GM12864 (cell line): ENCODE measurements at regions not wholly inside any gene's neighbourhood (a gene's known extent, or its start where the extent isn't known, plus 50 kb on each side); places are given as distances from the start of the nearest gene placed in this dataset.

Experiments used
- DNase-seq: peaks from one replicate; pipeline ENCODE4 v3.0.0-alpha.2; 2011; ENCODE audit warnings: low read depth
- H3K4me3 ChIP-seq: 2 replicates; pipeline ENCODE4 v1.5.1; 2011; ENCODE audit warnings: mild to moderate bottlenecking, low read depth, low read length, control low read depth
- TF ChIP-seq, protein P1 (sequence below): IDR thresholded peaks from 2 replicates; pipeline ENCODE4 v1.5.1; 2011; ENCODE audit warnings: low read depth, mild to moderate bottlenecking, moderate library complexity, low read length, control low read depth, inconsistent platforms; ENCODE audit errors: missing control alignments

DNA sequence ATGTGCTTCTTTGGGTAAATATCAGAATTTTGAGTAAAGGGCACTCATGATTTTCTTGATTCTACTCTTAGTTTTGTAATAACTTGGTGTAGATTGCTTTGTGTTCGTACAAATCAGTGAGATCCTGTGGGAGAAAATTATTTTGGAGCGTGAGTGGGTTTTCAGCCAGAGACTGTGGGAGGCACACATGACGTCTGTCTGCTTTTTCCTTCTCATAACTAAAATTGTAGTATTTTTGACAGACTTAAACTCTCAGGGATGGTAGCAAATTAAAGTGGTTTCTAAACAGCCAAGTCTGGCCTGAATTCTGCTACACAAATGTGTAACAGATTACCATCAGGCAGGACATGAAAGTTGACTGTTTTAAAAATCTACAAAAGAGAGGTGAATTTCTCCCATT lies 222.6 kb downstream of the OTOR start:
- no peak for DNase-seq
- no peak overlapping the region for H3K4me3 ChIP-seq
- TF ChIP-seq, protein P1, sequence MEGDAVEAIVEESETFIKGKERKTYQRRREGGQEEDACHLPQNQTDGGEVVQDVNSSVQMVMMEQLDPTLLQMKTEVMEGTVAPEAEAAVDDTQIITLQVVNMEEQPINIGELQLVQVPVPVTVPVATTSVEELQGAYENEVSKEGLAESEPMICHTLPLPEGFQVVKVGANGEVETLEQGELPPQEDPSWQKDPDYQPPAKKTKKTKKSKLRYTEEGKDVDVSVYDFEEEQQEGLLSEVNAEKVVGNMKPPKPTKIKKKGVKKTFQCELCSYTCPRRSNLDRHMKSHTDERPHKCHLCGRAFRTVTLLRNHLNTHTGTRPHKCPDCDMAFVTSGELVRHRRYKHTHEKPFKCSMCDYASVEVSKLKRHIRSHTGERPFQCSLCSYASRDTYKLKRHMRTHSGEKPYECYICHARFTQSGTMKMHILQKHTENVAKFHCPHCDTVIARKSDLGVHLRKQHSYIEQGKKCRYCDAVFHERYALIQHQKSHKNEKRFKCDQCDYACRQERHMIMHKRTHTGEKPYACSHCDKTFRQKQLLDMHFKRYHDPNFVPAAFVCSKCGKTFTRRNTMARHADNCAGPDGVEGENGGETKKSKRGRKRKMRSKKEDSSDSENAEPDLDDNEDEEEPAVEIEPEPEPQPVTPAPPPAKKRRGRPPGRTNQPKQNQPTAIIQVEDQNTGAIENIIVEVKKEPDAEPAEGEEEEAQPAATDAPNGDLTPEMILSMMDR, result no peak

DNA sequence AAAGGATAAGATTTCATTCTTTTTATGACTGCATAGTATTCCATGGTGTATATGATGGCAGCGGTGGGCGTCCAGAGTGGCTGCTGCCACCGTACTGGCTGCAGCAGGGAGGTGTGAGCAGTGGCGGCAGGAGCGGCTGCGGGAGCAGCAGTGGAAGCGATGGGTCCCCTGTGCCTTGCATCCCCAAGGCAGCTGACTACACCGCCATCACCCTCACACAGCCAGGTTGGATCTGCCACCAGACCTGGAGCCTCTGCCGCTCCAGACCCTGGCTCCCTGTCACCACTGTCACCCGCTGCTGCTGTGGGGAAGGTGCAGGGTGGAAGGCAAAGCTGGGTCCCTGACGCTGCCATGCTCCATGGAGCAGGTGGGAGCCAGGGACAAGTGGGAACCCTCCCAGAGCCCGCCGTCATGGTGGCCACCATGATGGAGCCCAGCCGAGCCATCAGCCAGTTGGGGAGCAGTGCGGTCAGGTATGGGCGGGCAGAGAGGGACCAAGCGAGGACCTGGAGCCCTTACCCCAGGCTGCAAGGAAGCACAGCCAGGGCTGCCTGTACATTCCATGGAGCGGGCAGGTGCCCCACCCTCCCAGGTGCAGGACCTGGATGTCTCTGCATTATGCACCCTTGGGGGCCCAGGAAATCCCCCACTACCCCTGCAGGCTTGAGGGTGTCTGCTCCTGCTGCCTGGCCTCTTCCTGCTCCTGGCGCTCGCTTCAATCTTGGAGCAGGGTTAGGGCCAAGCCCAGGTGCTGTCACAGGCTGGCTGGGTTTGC lies 226.1 kb downstream of the OTOR start:
- no peak for DNase-seq
- TF ChIP-seq, protein P1, result no peak
- H3K4me3 ChIP-seq, result no peak overlapping the region

DNA sequence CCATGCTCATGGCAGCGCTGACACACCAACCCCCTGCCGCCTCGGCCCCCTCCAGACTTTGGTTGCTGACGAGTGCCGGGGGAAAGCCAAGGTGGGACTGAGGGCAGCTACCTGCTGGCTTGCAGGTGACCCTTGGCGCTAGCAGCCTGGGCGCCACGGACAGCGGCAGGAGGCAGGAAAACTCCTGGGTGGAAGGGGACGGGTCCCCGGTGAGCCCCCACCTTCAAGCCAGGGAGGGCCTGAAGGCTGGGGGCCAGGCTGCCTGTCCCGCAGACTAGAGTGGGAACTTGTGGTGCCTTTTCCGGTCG lies 226.7 kb downstream of the OTOR start:
- no peak overlapping the region for H3K4me3 ChIP-seq
- DNase-seq, result no peak
- TF ChIP-seq, protein P1, result no peak

DNA sequence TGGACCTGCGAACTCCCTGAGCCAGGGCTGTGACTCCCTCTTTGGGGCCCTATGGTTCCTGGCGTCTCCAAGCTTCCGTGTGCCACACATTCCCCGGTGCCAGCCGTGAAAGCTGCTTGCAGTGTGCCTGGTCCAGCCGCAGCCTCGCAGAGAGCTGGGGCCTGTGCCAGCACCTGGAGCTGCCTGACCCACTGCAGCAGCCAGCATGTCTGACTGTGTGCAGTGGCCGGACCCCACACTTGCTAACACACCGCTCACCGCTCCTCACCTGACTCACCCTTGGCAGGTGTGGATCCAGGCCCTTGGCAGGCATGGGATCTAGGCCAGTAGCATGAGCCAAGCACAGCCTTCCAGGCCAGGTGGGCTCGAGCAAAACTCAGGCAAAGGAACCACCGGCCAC lies 227.5 kb downstream of the OTOR start:
- DNase-seq, result no peak
- no peak overlapping the region for H3K4me3 ChIP-seq
- TF ChIP-seq, protein P1, result no peak

DNA sequence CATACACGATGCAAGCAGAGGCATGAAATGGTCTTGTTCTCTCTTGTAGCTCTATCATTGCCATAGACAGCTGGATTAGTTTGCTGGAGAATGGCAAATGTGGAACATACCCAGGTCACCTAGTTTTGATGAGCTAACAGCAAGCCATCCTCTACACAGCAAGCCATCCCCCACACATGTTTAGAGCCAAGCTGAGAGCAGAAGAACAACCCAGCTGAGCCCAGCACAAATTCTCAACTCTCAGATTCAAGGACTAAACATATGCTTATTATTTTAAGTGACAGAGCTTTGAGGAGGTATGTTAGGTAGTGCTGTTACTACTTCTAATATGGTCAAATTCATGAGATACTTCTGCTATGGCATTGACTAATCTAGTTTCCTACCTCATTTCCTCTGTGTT lies 230.3 kb downstream of the OTOR start:
- H3K4me3 ChIP-seq, result no peak overlapping the region
- no peak for DNase-seq
- TF ChIP-seq, protein P1, result no peak

DNA sequence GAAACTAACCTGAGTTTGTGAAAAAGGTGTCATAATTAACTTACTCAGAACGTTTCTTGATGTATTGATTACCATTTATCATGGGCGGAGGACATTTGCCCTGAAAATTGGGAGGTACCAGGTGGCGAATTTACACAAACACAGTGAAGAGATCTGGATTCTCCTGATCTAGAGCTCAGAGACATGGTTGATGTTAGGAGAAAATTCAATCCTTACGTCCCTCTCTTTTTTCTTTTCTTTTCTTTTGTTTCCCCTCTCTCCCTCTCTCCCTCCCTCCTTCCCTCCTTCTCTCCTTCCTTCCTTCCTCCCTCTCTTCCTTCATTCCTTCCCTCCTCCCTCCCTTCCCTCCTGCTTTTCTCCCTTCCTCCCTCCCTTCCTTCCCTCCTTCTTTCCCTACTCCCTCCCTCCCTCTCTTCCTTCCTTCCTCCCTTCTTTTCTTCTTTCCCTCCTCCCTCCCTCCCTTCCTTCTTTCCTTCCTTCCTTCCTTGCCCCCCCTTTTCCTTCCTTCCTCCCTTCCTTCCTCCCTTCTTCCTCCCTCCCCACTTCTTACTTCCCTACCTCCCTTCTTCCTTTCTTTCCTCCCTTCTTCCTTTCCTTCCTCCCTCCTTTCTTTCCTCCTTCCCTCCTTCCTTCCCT lies 234.1 kb downstream of the OTOR start:
- TF ChIP-seq, protein P1, result no peak
- no peak for DNase-seq
- no peak overlapping the region for H3K4me3 ChIP-seq

DNA sequence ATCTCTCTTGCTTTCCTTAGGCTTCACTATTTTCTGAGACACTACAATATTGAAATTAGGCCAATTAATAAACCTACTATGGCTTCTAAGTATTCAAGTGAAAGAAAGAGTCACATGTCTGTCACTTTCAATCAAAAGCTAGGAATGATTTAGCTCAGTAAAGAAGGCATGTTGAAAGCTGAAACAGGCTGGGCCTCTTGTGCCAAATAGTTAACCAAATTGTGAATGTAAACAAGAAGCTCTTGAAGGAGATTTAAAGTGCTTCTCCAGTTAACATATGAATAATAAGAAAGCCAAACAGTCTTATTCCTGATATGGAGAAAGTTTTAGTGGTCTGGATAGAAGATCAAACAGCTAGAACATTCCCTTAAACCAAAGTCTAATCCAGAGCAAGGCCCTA lies 236.3 kb downstream of the OTOR start:
- TF ChIP-seq, protein P1, result no peak
- H3K4me3 ChIP-seq, result no peak overlapping the region
- no peak for DNase-seq
